Loucy (cell line): ENCODE measurements at regions not wholly inside any gene's neighbourhood (a gene's known extent, or its start where the extent isn't known, plus 50 kb on each side); places are given as distances from the start of the nearest gene placed in this dataset.

Experiments used
- H2AFZ ChIP-seq: fragments of 200-600 bp; sonication (generic); 2 replicates; pipeline ENCODE4 v1.6.0; 2016; ENCODE audit warnings: antibody characterized with exemption, mild to moderate bottlenecking, low read length, moderate library complexity
- H3F3A ChIP-seq: fragments of 200-600 bp; 2 replicates; pipeline ENCODE4 v1.6.0; 2016; ENCODE audit warnings: antibody characterized with exemption, low read depth, mild to moderate bottlenecking
- H3K27me3 ChIP-seq: fragments of 200-600 bp; sonication (generic); 2 replicates; pipeline ENCODE4 v1.6.1; 2014; ENCODE audit warnings: low read length, mild to moderate bottlenecking; ENCODE audit not compliant: insufficient read depth, poor library complexity, severe bottlenecking
- H3K36me3 ChIP-seq: fragments of 200-600 bp; sonication (generic); 2 replicates; pipeline ENCODE4 v1.6.1; 2016; ENCODE audit warnings: low read length; ENCODE audit not compliant: insufficient read depth
- H3K4me1 ChIP-seq: fragments of 200-600 bp; sonication (generic); 2 replicates; pipeline ENCODE4 v1.5.1; 2014; ENCODE audit warnings: low read length, mild to moderate bottlenecking; ENCODE audit not compliant: insufficient read depth, poor library complexity, severe bottlenecking
- H3K4me2 ChIP-seq: fragments of 200-600 bp; sonication (generic); 2 replicates; pipeline ENCODE4 v1.6.0; 2014; ENCODE audit warnings: antibody characterized with exemption, low read length, low read depth, mild to moderate bottlenecking; ENCODE audit not compliant: poor library complexity, severe bottlenecking
- H3K4me3 ChIP-seq: fragments of 200-600 bp; sonication (generic); 2 replicates; pipeline ENCODE4 v1.5.1; 2014; ENCODE audit warnings: low read length, mild to moderate bottlenecking, mixed read lengths; ENCODE audit not compliant: poor library complexity, severe bottlenecking
- H3K79me2 ChIP-seq: fragments of 200-600 bp; sonication (generic); 2 replicates; pipeline ENCODE4 v1.6.1; 2014; ENCODE audit warnings: low read length; ENCODE audit not compliant: insufficient read depth
- H3K9ac ChIP-seq: fragments of 200-600 bp; sonication (generic); 2 replicates; pipeline ENCODE4 v1.6.0; 2014; ENCODE audit warnings: mild to moderate bottlenecking, low read depth, low read length, moderate library complexity; ENCODE audit not compliant: poor library complexity, severe bottlenecking
- H3K9me2 ChIP-seq: fragments of 200-600 bp; sonication (generic); replicated peaks from 2 replicates; pipeline ENCODE4 v1.6.1; 2016; ENCODE audit warnings: low read depth, low read length, mixed read lengths
- H3K9me3 ChIP-seq: fragments of 200-600 bp; sonication (generic); 2 replicates; pipeline ENCODE4 v1.6.1; 2014; ENCODE audit warnings: mild to moderate bottlenecking, antibody characterized with exemption, low read length, low read depth; ENCODE audit not compliant: insufficient read depth
- H4K20me1 ChIP-seq: fragments of 200-600 bp; sonication (generic); 2 replicates; pipeline ENCODE4 v1.6.0; 2014; ENCODE audit warnings: antibody characterized with exemption, low read length, mild to moderate bottlenecking; ENCODE audit not compliant: insufficient read depth, poor library complexity, severe bottlenecking
- CTCF ChIP-seq: fragments of 200-600 bp; sonication (generic); conservative IDR thresholded peaks from 2 replicates; pipeline ENCODE4 v1.5.1; 2014; ENCODE audit warnings: mild to moderate bottlenecking, antibody characterized with exemption, low read length
- EZH2phosphoT487 ChIP-seq: fragments of 200-600 bp; IDR thresholded peaks from 2 replicates; pipeline ENCODE4 v1.6.1; 2018; ENCODE audit warnings: antibody characterized with exemption, mild to moderate bottlenecking, moderate library complexity, borderline replicate concordance

- Histone ChIP-seq H3K79me2 (no peaks in the 10 kb centered on the region), H3K4me3 (peak overlapping the region; percentile 26), H3K4me1 (peaks cover 62% of the 10 kb centered on the region), H3F3A (peaks cover 14% of the 10 kb centered on the region; the same call in 1 of the 2 replicates), H2AFZ (no peak overlapping the region), H3K9me2 (no peaks in the 10 kb centered on the region), H4K20me1 (no peaks in the 10 kb centered on the region), H3K27me3 (no peaks in the 10 kb centered on the region), H3K9me3 (no peaks in the 10 kb centered on the region), H3K4me2 (peak overlapping the region; percentile 64), H3K9ac (peak overlapping the region; percentile 34), H3K36me3 (no peaks in the 10 kb centered on the region)
- TF ChIP-seq EZH2phosphoT487 (no peak), CTCF (no peak)
These were observed 347.9 kb upstream of the FAT3 start for GRCh38 chr11:91876746-91877145.

GRCh38 chr11:91872243-91872642, 352.4 kb upstream of the FAT3 start:
- H3K4me3 ChIP-seq = peak overlapping the region; percentile 47
- H3K4me1 ChIP-seq = peaks cover 90% of the 10 kb centered on the region
- H3F3A ChIP-seq = peaks cover 14% of the 10 kb centered on the region; the same call in 1 of the 2 replicates
- no peaks in the 10 kb centered on the region for H3K27me3 ChIP-seq
- peak overlapping the region; percentile 76 for H3K4me2 ChIP-seq
- H3K79me2 ChIP-seq = no peaks in the 10 kb centered on the region
- H2AFZ ChIP-seq = no peak overlapping the region
- no peak for TF ChIP-seq EZH2phosphoT487
- no peak for TF ChIP-seq CTCF
- H3K9me2 ChIP-seq = no peaks in the 10 kb centered on the region
- no peaks in the 10 kb centered on the region for H3K9me3 ChIP-seq
- H3K9ac ChIP-seq = peak overlapping the region; percentile 67
- no peaks in the 10 kb centered on the region for H3K36me3 ChIP-seq
- no peaks in the 10 kb centered on the region for H4K20me1 ChIP-seq

- no peaks in the 10 kb centered on the region for H3K36me3 ChIP-seq
- no peaks in the 10 kb centered on the region for H3K79me2 ChIP-seq
- H3K27me3 ChIP-seq = no peaks in the 10 kb centered on the region
- H2AFZ ChIP-seq = no peak overlapping the region
- H3K9me2 ChIP-seq = no peaks in the 10 kb centered on the region
- peaks cover 86% of the 10 kb centered on the region for H3K4me1 ChIP-seq
- H4K20me1 ChIP-seq = no peaks in the 10 kb centered on the region
- H3F3A ChIP-seq = peaks cover 14% of the 10 kb centered on the region; the same call in 1 of the 2 replicates
- no peaks in the 10 kb centered on the region for H3K9me3 ChIP-seq
- peak overlapping the region; percentile 53 for H3K4me3 ChIP-seq
- TF ChIP-seq EZH2phosphoT487 = no peak
- TF ChIP-seq CTCF = no peak
- peak overlapping the region; percentile 67 for H3K9ac ChIP-seq
- peak overlapping the region; percentile 76 for H3K4me2 ChIP-seq
These were observed 352.8 kb upstream of the FAT3 start for GRCh38 chr11:91871791-91872190.
